ENCODE measurements at regions not wholly inside any gene's neighbourhood (a gene's known extent, or its start where the extent isn't known, plus 50 kb on each side); places are given as distances from the start of the nearest gene placed in this dataset.

- no peaks in the 10 kb centered on the region for H3K36me3 ChIP-seq
- no peak for ATAC-seq
- WGBS (ENCODE audit: insufficient coverage, low coverage, low lambda C conversion rate, missing lambda C conversion rate) = 78% methylated on average over 7 of the region's 7 CpGs
- no peak for TF ChIP-seq CTCF (IDR thresholded peaks at IDR 0.05)
- TF ChIP-seq POLR2A (IDR thresholded peaks at IDR 0.05) = no peak
- no peaks in the 10 kb centered on the region for H3K9me3 ChIP-seq
- intact Hi-C loops (cut with DNase I) = no loop called here
- H3K27me3 ChIP-seq = no peaks in the 10 kb centered on the region
- peaks cover 0 to 7% (median 0%) of the 10 kb centered on the region in 4 donors for H3K4me1 ChIP-seq
- no peak overlapping the region for H3K27ac ChIP-seq
- DNase-seq = no peak
- no peak overlapping the region for H3K4me3 ChIP-seq
Observed at GRCh38 chr2:212938144-212938793, 213.1 kb downstream of the IKZF2 start.

DNA sequence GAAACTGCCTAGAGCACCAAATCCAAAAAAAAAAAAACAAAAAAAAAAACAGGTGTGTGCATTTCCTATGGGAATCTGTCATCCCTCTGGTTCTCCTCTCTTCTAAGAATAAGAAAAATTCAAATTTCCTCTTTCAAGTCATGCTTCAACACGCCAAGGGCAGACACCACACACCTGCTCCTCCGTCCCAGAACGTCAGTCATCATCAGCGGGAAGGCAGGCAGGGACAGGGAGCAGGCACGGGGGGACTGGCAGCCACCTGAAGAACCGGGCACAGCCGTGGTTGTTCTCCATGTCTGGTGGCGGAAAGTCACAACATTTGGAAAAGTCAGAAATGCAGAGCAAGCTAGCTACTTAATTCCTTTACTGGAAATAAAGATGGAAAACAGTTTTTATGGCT, 214.8 kb downstream of the IKZF2 start:
- Histone ChIP-seq H3K4me3 (no peak overlapping the region), H3K36me3 (no peaks in the 10 kb centered on the region), H3K27ac (no peak overlapping the region), H3K27me3 (no peaks in the 10 kb centered on the region), H3K9me3 (no peaks in the 10 kb centered on the region), H3K4me1 (peaks cover 0 to 7% (median 0%) of the 10 kb centered on the region in 4 donors)
- intact Hi-C loops (cut with DNase I) = no loop called here
- TF ChIP-seq POLR2A (IDR thresholded peaks at IDR 0.05) (no peak), CTCF (IDR thresholded peaks at IDR 0.05) (no peak)
- no peak for DNase-seq
- WGBS (ENCODE audit: insufficient coverage, low coverage, low lambda C conversion rate, missing lambda C conversion rate) = 79% methylated on average over 8 of the region's 8 CpGs
- no peak for ATAC-seq

DNA sequence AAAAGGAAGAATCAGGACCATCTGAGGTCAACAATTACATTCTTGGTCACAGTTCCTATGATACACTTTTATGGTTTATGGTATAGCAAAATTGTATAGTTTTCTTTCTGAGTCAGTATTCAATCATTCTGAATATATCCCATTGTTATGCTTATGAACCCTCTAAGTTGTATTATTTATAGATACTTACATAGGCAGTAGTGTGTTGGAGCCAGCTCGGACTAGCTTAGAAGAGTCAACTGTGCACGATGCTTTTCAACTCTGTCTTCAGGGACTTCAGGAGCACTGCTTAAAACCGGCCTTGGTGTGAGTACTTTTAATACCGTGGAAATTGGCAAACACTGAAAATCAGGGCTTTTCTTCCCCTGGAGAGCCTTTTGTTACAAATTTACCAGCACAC, 215.7 kb downstream of the IKZF2 start:
- TF ChIP-seq CTCF (IDR thresholded peaks at IDR 0.05) (no peak), POLR2A (IDR thresholded peaks at IDR 0.05) (no peak)
- no peak for DNase-seq
- 74% methylated on average over 4 of the region's 4 CpGs for WGBS (ENCODE audit: insufficient coverage, low coverage, low lambda C conversion rate, missing lambda C conversion rate)

DNA sequence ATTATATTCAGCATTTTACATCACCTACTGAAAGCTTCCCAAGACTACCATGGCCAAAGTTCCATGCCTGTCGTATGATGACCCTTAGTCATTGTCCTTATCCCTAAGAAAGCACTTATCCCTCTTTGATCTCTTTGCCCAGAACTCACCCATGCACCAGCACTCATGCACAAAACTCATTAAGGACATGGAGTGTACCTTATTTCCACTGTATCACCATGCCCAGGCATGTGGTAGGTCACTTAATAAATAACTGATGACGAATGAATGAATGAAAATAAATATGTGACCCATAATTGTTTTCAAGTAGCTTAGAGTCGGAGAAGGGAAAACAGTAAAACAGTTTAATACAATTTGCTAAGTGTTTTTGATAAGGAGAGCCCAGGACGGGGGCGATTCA, 220.1 kb downstream of the IKZF2 start:
- no peak for DNase-seq
- WGBS (ENCODE audit: insufficient coverage, low coverage, low lambda C conversion rate, missing lambda C conversion rate) = 59% methylated on average over 5 of the region's 5 CpGs
- TF ChIP-seq CTCF (IDR thresholded peaks at IDR 0.05) = no peak
- TF ChIP-seq POLR2A (IDR thresholded peaks at IDR 0.05) = no peak

More for the DNA sequence above, 215.7 kb downstream of the IKZF2 start:
- Histone ChIP-seq H3K4me3 (no peak overlapping the region), H3K27me3 (no peaks in the 10 kb centered on the region), H3K36me3 (no peaks in the 10 kb centered on the region), H3K27ac (no peak overlapping the region), H3K9me3 (no peaks in the 10 kb centered on the region), H3K4me1 (peaks cover 0 to 7% (median 0%) of the 10 kb centered on the region in 4 donors)
- intact Hi-C loops (cut with DNase I) = no loop called here
- no peak for ATAC-seq

More for the DNA sequence above, 220.1 kb downstream of the IKZF2 start:
- no peaks in the 10 kb centered on the region for H3K27me3 ChIP-seq
- no peaks in the 10 kb centered on the region for H3K36me3 ChIP-seq
- intact Hi-C loops (cut with DNase I) = no loop called here
- no peaks in the 10 kb centered on the region for H3K9me3 ChIP-seq
- ATAC-seq = no peak
- H3K4me1 ChIP-seq = no peaks in the 10 kb centered on the region
- no peak overlapping the region for H3K4me3 ChIP-seq
- H3K27ac ChIP-seq = no peak overlapping the region
